K562 (cell line): ENCODE measurements at regions not wholly inside any gene's neighbourhood (a gene's known extent, or its start where the extent isn't known, plus 50 kb on each side); places are given as distances from the start of the nearest gene placed in this dataset.

Source experiments
- ATAC-seq: fragments of 200-7000 bp; cut with Tn5 transposase; 3 replicates; pipeline ENCODE4 v1.9.1; 2020; ENCODE audit warnings: moderate library complexity
- BruUV-seq: library from RNA; stranded (reverse); fragments of 400-500 nt; replicated peaks from 2 replicates; lab custom pipeline; 2021; lab: Mats Ljungman, UMichigan
- CTCF ChIA-PET: fragments of 300-600 bp; formaldehyde crosslinking; extraction: SDS; loops from one replicate; lab custom pipeline; 2021; ENCODE audit warnings: low intra/inter-chr PET ratio; lab: Yijun Ruan, JAX
- POLR2A ChIA-PET: fragments of 300-600, 350-650 bp; sonication (Branson Sonifier 250); formaldehyde crosslinking; extraction: SDS; loops from one replicate; lab custom pipeline; 2021; ENCODE audit warnings: antibody characterized with exemption, inconsistent platforms; lab: Yijun Ruan, JAX
- DNase-seq, 4 experiments: peaks; one replicate each; pipeline versions ENCODE4 v3.0.0 to v3.0.0-alpha.2; 2011 to 2018; ENCODE audit warnings: low spot score in 3 of 4, mixed read lengths in 3 of 4; ENCODE audit errors: extremely low read depth in 1 of 4
- FAIRE-seq: peaks from 2 replicates; lab custom pipeline; 2011; peaks lifted over from hg19 to GRCh38; lab: Jason Lieb, UNC
- H2AFZ ChIP-seq: 2 replicates; pipeline ENCODE4 v1.6.0; 2011; ENCODE audit warnings: low read depth, low read length, control low read depth, inconsistent platforms
- H3K27ac ChIP-seq: fragments of 200-600 bp; 3 replicates; pipeline ENCODE4 v1.8.0; 2011; ENCODE audit warnings: low read depth, mild to moderate bottlenecking, control low read depth, inconsistent platforms, low read length, moderate library complexity, mixed read lengths; ENCODE audit errors: extremely low read depth
- H3K27me3 ChIP-seq, 2 experiments: fragments of 300-600 bp in 1 of 2; 2 replicates in 1 of 2; 3 replicates in 1 of 2; pipeline versions ENCODE4 v1.6.0 to v1.8.0; 2011; ENCODE audit warnings: inconsistent platforms in 2 of 2, low read length in 2 of 2, mild to moderate bottlenecking in 1 of 2, mixed read lengths in 1 of 2, moderate library complexity in 1 of 2; ENCODE audit not compliant: control insufficient read depth in 2 of 2, insufficient read depth in 2 of 2
- H3K36me3 ChIP-seq: fragments of 300-600 bp; 3 replicates; pipeline ENCODE4 v1.8.0; 2011; ENCODE audit warnings: mild to moderate bottlenecking, low read length, inconsistent platforms; ENCODE audit not compliant: control insufficient read depth, insufficient read depth
- H3K4me1 ChIP-seq, 2 experiments: fragments of 200-600 bp in 1 of 2; replicated peaks in 1 of 2; 2 replicates in 1 of 2; 3 replicates in 1 of 2; pipeline versions ENCODE4 v1.5.1 to v1.8.0; 2011; ENCODE audit warnings: inconsistent platforms in 2 of 2, low read length in 2 of 2, mild to moderate bottlenecking in 1 of 2, mixed read lengths in 1 of 2, moderate library complexity in 1 of 2; ENCODE audit not compliant: control insufficient read depth in 2 of 2, insufficient read depth in 2 of 2
- H3K4me2 ChIP-seq: 2 replicates; pipeline ENCODE4 v1.6.1; 2011; ENCODE audit warnings: low read length, control low read depth, inconsistent platforms, mixed read lengths; ENCODE audit not compliant: insufficient read depth
- H3K4me3 ChIP-seq: fragments of 200-600 bp; sonication (generic), shearing (Covaris generic); 2 replicates; pipeline ENCODE4 v1.5.1; 2016; ENCODE audit warnings: control low read depth, inconsistent platforms
- H3K79me2 ChIP-seq: fragments of 200-600 bp; 3 replicates; pipeline ENCODE4 v1.8.0; 2011; ENCODE audit warnings: low read length, inconsistent platforms; ENCODE audit not compliant: control insufficient read depth, insufficient read depth
- H3K9ac ChIP-seq, 2 experiments: 2 replicates each; pipeline versions ENCODE4 v1.6.0 to v1.6.1; 2011; ENCODE audit warnings: low read depth in 2 of 2, low read length in 2 of 2, control low read depth in 1 of 2, inconsistent platforms in 1 of 2, mild to moderate bottlenecking in 1 of 2, mixed read lengths in 1 of 2; ENCODE audit not compliant: insufficient read depth in 1 of 2
- H3K9me1 ChIP-seq: one replicate; pipeline ENCODE4 v1.6.0; 2011; ENCODE audit warnings: inconsistent platforms, mild to moderate bottlenecking, low read length, moderate library complexity; ENCODE audit not compliant: control insufficient read depth, insufficient read depth
- H3K9me3 ChIP-seq: replicated peaks from 2 replicates; pipeline ENCODE4 v1.5.1; 2011; ENCODE audit warnings: low read depth, low read length, inconsistent platforms; ENCODE audit not compliant: control insufficient read depth, insufficient read depth
- H4K20me1 ChIP-seq: replicated peaks from 2 replicates; pipeline ENCODE4 v1.6.1; 2011; ENCODE audit warnings: low read length, inconsistent platforms, mixed read lengths; ENCODE audit not compliant: control insufficient read depth, insufficient read depth
- CHD2 ChIP-seq: IDR thresholded peaks from 2 replicates; pipeline ENCODE4 v1.6.1; 2011; ENCODE audit warnings: low read depth, low read length
- ELF4 ChIP-seq: fragments of 450-650 bp; formaldehyde crosslinking; IDR thresholded peaks from 2 replicates; pipeline ENCODE4 v1.4.0; 2022; ENCODE audit warnings: missing genetic modification characterization
- GATAD2B ChIP-seq: fragments of 450-650 bp; IDR thresholded peaks from 2 replicates; pipeline ENCODE4 v1.6.1; 2017; ENCODE audit warnings: mild to moderate bottlenecking, borderline replicate concordance
- NFE2L1 ChIP-seq: fragments of 450-650 bp; IDR thresholded peaks from 2 replicates; pipeline ENCODE4 v1.6.1; 2016; ENCODE audit warnings: missing genetic modification characterization, low read depth, mild to moderate bottlenecking, missing compliant biosample characterization, moderate library complexity, borderline replicate concordance
- SMARCA4 ChIP-seq: fragments of 450-650 bp; IDR thresholded peaks from 2 replicates; pipeline ENCODE4 v1.6.1; 2016
- SRSF7 ChIP-seq: fragments of 200-400 bp; formaldehyde crosslinking; optimal IDR thresholded peaks from 2 replicates; pipeline ENCODE3; 2017; ENCODE audit warnings: mild to moderate bottlenecking, low read depth, low read length
- TAF7 ChIP-seq: fragments of 450-650 bp; IDR thresholded peaks from 2 replicates; pipeline ENCODE4 v1.6.1; 2016; ENCODE audit warnings: missing genetic modification characterization, missing compliant biosample characterization
- TOE1 ChIP-seq, 2 experiments: fragments of 450-650 bp in 1 of 2; sonication (generic) in 1 of 2; formaldehyde crosslinking in 1 of 2; IDR thresholded peaks; 2 replicates each; pipeline versions ENCODE4 v1.7.1 to v1.8.0; 2016 to 2022; ENCODE audit warnings: borderline replicate concordance in 2 of 2, mild to moderate bottlenecking in 2 of 2, antibody characterized with exemption in 1 of 2, inconsistent platforms in 1 of 2, low read depth in 1 of 2, missing genetic modification reagents in 1 of 2, moderate library complexity in 1 of 2
- ZNF212 ChIP-seq: fragments of 450-650 bp; formaldehyde crosslinking; IDR thresholded peaks from 2 replicates; pipeline ENCODE4 v1.4.0; 2020; ENCODE audit warnings: mild to moderate bottlenecking
- ZNF316 ChIP-seq: fragments of 450-650 bp; IDR thresholded peaks from 2 replicates; pipeline ENCODE4 v1.6.1; 2016
- ZNF586 ChIP-seq: fragments of 450-650 bp; formaldehyde crosslinking; conservative IDR thresholded peaks from 2 replicates; pipeline ENCODE4 v1.4.0; 2020; ENCODE audit warnings: mild to moderate bottlenecking, moderate library complexity
- ZNF695 ChIP-seq: fragments of 450-650 bp; formaldehyde crosslinking; IDR thresholded peaks from 2 replicates; pipeline ENCODE4 v1.4.0; 2020; ENCODE audit warnings: mild to moderate bottlenecking, moderate library complexity
- WGBS: fragments of 100-300 bp; shearing (Covaris generic); methylation state at CpG from one replicate; pipeline ENCODE4 v1.1.6; 2016; ENCODE audit warnings: low coverage, mixed read lengths; ENCODE audit not compliant: insufficient coverage; ENCODE audit errors: missing lambda C conversion rate; 5-methylcytosine and 5-hydroxymethylcytosine counted together
- in situ Hi-C: fragments of 300-500 bp; cut with MboI; formaldehyde crosslinking; loops from 4 replicates; pipeline ENCODE4 v1.15.0; 2018; ENCODE audit warnings: inconsistent platforms, mixed read lengths
- intact Hi-C: fragments of 100-400 bp; cut with micrococcal nuclease; formaldehyde crosslinking; loops from 2 replicates; pipeline ENCODE4 v1.14.2; 2022
- TF ChIP-seq, protein P1 (sequence below), 2 experiments: fragments of 200-800 bp in 1 of 2; sonication (Bioruptor generic) in 1 of 2; sonication (generic) in 1 of 2; formaldehyde crosslinking in 1 of 2; IDR thresholded peaks in 1 of 2; conservative IDR thresholded peaks in 1 of 2; 2 replicates each; pipeline versions ENCODE4 v1.5.0 to v1.6.1; 2016 to 2020; ENCODE audit warnings: missing compliant biosample characterization in 1 of 2, missing genetic modification characterization in 1 of 2, missing genetic modification reagents in 1 of 2
- TF ChIP-seq, protein P2 (sequence below): fragments of 250-450 bp; sonication (Bioruptor Pico); IDR thresholded peaks from 2 replicates; pipeline ENCODE4 v1.5.0; 2021; ENCODE audit warnings: mild to moderate bottlenecking, borderline replicate concordance
- TF ChIP-seq, protein P3 (sequence below): fragments of 250-450 bp; sonication (Bioruptor Pico); IDR thresholded peaks from 2 replicates; pipeline ENCODE4 v1.4.0; 2020; ENCODE audit warnings: mild to moderate bottlenecking, moderate library complexity

DNA sequence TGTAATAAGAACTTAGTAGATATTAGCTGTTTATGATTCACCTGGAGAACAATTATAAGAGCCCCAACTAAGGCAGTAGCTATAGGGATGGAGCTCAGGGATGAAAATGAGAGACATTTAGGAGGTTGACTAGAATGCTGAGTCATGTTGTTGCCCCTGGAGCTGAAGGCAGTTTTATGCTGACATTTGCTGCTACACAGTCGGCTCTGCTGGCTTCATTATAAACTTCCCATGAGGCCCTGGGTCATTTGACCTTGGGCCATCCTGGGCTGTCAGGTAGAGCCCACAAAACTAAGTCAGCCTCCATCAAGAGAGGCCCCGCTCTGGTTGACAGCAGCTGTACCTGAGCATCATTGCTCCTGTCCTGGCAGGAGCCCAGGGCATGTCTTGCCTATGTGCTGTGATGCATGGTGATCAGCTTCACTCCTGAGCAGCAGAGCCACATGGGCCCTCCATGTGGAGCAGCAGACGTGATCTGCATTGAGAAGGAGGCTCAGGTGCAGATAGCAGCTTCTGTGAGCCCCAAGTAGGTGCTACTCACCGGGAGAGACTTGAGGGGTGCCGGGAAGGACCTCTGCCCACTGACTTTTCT is 112.4 kb downstream of the TBX19 start:
- intact Hi-C loops = no loop called here
- no TSS peak for BruUV-seq
- peak overlapping the region in 1 of 2 experiments; percentile 27; a peak in 1 of 4 replicates for H3K9ac ChIP-seq
- peaks cover 4% of the 10 kb centered on the region for H3K9me1 ChIP-seq
- DNase-seq (peak; percentile 44 to 70 (median 56)), FAIRE-seq (peak; percentile 75), ATAC-seq (peak; percentile 71)
- H4K20me1 ChIP-seq = no peaks in the 10 kb centered on the region
- in situ Hi-C loops = no loop called here
- no peak overlapping the region for H3K4me3 ChIP-seq
- H3K9me3 ChIP-seq = no peaks in the 10 kb centered on the region
- peaks cover 10 to 26% of the 10 kb centered on the region in 2 experiments; a peak in 4 of 5 replicates for H3K4me1 ChIP-seq
- H3K79me2 ChIP-seq = no peaks in the 10 kb centered on the region
- H3K27me3 ChIP-seq = no peaks in the 10 kb centered on the region
- 48% methylated on average over 5 of the region's 5 CpGs for WGBS
- H3K4me2 ChIP-seq = no peak overlapping the region
- no peaks in the 10 kb centered on the region for H3K36me3 ChIP-seq
- H3K27ac ChIP-seq = no peak overlapping the region
- peak overlapping the region; percentile 54 for H2AFZ ChIP-seq
- POLR2A ChIA-PET = interaction anchor here (2.3 kb wide), 2 partner anchors 9 to 10 kb away, joined by 5 to 7 read pairs; no protein-coding TSS in a partner anchor
- CTCF ChIA-PET = no interaction called here
- no peak for TF ChIP-seq TOE1 (IDR thresholded peaks at IDR 0.05; ENCODE audit: borderline replicate concordance)
- no peak for TF ChIP-seq TOE1 (CRISPR knock-in tag; IDR thresholded peaks at IDR 0.05; ENCODE audit: borderline replicate concordance, low read depth)
- TF ChIP-seq, protein P1, sequence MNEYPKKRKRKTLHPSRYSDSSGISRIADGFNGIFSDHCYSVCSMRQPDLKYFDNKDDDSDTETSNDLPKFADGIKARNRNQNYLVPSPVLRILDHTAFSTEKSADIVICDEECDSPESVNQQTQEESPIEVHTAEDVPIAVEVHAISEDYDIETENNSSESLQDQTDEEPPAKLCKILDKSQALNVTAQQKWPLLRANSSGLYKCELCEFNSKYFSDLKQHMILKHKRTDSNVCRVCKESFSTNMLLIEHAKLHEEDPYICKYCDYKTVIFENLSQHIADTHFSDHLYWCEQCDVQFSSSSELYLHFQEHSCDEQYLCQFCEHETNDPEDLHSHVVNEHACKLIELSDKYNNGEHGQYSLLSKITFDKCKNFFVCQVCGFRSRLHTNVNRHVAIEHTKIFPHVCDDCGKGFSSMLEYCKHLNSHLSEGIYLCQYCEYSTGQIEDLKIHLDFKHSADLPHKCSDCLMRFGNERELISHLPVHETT (CRISPR knock-in tag; conservative IDR thresholded peaks at IDR 0.05 in 1 of 2, IDR thresholded peaks at IDR 0.05 in 1 of 2) = no peak
- TF ChIP-seq SMARCA4 = 0 out of 2 replicates have a peak, but pooled peaks have one; percentile 30
- no peak for TF ChIP-seq ZNF586 (CRISPR knock-in tag)
- no peak for TF ChIP-seq ZNF212
- TF ChIP-seq, protein P2, sequence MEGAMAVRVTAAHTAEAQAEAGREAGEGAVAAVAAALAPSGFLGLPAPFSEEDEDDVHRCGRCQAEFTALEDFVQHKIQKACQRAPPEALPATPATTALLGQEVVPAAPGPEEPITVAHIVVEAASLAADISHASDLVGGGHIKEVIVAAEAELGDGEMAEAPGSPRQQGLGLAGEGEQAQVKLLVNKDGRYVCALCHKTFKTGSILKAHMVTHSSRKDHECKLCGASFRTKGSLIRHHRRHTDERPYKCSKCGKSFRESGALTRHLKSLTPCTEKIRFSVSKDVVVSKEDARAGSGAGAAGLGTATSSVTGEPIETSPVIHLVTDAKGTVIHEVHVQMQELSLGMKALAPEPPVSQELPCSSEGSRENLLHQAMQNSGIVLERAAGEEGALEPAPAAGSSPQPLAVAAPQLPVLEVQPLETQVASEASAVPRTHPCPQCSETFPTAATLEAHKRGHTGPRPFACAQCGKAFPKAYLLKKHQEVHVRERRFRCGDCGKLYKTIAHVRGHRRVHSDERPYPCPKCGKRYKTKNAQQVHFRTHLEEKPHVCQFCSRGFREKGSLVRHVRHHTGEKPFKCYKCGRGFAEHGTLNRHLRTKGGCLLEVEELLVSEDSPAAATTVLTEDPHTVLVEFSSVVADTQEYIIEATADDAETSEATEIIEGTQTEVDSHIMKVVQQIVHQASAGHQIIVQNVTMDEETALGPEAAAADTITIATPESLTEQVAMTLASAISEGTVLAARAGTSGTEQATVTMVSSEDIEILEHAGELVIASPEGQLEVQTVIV (CRISPR knock-in tag) = no peak
- no peak for TF ChIP-seq GATAD2B
- TF ChIP-seq SRSF7 = no peak
- TF ChIP-seq ELF4 = no peak
- no peak for TF ChIP-seq CHD2
- peak; percentile 90 for TF ChIP-seq NFE2L1
- TF ChIP-seq, protein P3, sequence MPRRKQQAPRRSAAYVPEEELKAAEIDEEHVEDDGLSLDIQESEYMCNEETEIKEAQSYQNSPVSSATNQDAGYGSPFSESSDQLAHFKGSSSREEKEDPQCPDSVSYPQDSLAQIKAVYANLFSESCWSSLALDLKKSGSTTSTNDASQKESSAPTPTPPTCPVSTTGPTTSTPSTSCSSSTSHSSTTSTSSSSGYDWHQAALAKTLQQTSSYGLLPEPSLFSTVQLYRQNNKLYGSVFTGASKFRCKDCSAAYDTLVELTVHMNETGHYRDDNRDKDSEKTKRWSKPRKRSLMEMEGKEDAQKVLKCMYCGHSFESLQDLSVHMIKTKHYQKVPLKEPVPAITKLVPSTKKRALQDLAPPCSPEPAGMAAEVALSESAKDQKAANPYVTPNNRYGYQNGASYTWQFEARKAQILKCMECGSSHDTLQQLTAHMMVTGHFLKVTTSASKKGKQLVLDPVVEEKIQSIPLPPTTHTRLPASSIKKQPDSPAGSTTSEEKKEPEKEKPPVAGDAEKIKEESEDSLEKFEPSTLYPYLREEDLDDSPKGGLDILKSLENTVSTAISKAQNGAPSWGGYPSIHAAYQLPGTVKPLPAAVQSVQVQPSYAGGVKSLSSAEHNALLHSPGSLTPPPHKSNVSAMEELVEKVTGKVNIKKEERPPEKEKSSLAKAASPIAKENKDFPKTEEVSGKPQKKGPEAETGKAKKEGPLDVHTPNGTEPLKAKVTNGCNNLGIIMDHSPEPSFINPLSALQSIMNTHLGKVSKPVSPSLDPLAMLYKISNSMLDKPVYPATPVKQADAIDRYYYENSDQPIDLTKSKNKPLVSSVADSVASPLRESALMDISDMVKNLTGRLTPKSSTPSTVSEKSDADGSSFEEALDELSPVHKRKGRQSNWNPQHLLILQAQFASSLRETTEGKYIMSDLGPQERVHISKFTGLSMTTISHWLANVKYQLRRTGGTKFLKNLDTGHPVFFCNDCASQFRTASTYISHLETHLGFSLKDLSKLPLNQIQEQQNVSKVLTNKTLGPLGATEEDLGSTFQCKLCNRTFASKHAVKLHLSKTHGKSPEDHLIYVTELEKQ (CRISPR knock-in tag) = no peak
- TF ChIP-seq TAF7 (tag) = no peak
- no peak for TF ChIP-seq ZNF695 (CRISPR knock-in tag)
- peak; percentile 100 for TF ChIP-seq ZNF316
